ENCODE measurements at regions not wholly inside any gene's neighbourhood (a gene's known extent, or its start where the extent isn't known, plus 50 kb on each side); places are given as distances from the start of the nearest gene placed in this dataset.

DNA sequence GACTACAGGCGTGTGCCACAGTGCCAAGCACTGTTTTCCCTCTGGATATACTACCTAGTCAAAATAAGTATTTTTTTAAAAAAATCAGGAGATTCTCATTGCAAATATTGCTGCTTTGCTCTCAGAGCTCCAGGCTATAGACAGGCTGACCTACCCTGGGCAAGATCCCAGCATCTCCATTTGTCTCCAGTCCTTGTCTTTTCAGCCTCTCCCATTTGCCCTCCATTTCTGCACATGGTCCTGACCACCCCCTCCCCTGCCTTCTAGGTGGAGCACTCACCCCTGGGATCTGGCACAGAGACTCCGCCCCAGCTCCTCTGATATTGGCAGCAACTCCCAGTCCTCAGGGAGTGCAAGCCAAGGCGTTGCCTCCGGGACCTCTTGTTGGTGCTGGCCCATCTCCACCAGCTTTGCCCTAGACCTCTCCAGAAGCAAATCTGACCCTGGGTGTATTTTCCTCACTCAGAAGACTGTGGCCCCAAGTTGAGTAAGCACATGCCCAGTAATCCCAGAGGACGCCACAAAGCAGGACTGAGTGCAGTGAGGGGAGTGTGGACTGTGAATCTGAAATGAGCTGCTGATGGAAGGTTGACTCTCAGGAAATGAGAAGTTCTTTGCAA is 120.6 kb downstream of the MTPAP start:
- TF ChIP-seq, protein P1, sequence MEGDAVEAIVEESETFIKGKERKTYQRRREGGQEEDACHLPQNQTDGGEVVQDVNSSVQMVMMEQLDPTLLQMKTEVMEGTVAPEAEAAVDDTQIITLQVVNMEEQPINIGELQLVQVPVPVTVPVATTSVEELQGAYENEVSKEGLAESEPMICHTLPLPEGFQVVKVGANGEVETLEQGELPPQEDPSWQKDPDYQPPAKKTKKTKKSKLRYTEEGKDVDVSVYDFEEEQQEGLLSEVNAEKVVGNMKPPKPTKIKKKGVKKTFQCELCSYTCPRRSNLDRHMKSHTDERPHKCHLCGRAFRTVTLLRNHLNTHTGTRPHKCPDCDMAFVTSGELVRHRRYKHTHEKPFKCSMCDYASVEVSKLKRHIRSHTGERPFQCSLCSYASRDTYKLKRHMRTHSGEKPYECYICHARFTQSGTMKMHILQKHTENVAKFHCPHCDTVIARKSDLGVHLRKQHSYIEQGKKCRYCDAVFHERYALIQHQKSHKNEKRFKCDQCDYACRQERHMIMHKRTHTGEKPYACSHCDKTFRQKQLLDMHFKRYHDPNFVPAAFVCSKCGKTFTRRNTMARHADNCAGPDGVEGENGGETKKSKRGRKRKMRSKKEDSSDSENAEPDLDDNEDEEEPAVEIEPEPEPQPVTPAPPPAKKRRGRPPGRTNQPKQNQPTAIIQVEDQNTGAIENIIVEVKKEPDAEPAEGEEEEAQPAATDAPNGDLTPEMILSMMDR (conservative IDR thresholded peaks at IDR 0.05; ENCODE audit: low read length) = no peak
- no peak for TF ChIP-seq EZH2phosphoT487 (IDR thresholded peaks at IDR 0.05; ENCODE audit: borderline replicate concordance)

Data from Loucy (cell line).